IMR-90 (cell line): ENCODE measurements at regions not wholly inside any gene's neighbourhood (a gene's known extent, or its start where the extent isn't known, plus 50 kb on each side); places are given as distances from the start of the nearest gene placed in this dataset.

ENCODE experiments used
- ATAC-seq: fragments of 200-7000 bp; cut with Tn5 transposase; 2 replicates; pipeline ENCODE4 v1.9.1; 2020; ENCODE audit warnings: low read depth, mild to moderate bottlenecking, moderate library complexity
- BruUV-seq: library from RNA; stranded (reverse); fragments of 400-500 nt; replicated peaks from 2 replicates; lab custom pipeline; 2021; lab: Mats Ljungman, UMichigan
- CTCF ChIA-PET: fragments of 300-600 bp; formaldehyde crosslinking; extraction: SDS; loops from one replicate; lab custom pipeline; 2021; ENCODE audit warnings: antibody characterized with exemption; lab: Yijun Ruan, JAX
- POLR2A ChIA-PET: fragments of 300-600 bp; sonication (Branson Sonifier 250); formaldehyde crosslinking; loops from one replicate; lab custom pipeline; 2022; ENCODE audit warnings: antibody characterized with exemption; ENCODE audit not compliant: unreplicated experiment; lab: Charles Lee
- DNase-seq: peaks from one replicate; pipeline ENCODE4 v3.0.0; 2013
- H2AFZ ChIP-seq: replicated peaks from 2 replicates; pipeline ENCODE3; 2013; ENCODE audit warnings: low read length, mild to moderate bottlenecking; ENCODE audit not compliant: poor library complexity
- H2AK5ac ChIP-seq: 2 replicates; pipeline ENCODE4 v1.6.1; 2013; ENCODE audit warnings: low read depth, low read length, inconsistent platforms
- H2AK9ac ChIP-seq: replicated peaks from 2 replicates; pipeline ENCODE3; 2013; ENCODE audit warnings: mild to moderate bottlenecking, low read depth, low read length, moderate library complexity; ENCODE audit not compliant: poor library complexity
- H2BK120ac ChIP-seq: 2 replicates; pipeline ENCODE4 v1.6.1; 2013; ENCODE audit warnings: low read depth, low read length, inconsistent platforms
- H2BK15ac ChIP-seq: 3 replicates; pipeline ENCODE4 v1.6.1; 2013; ENCODE audit warnings: low read depth, low read length, inconsistent platforms
- H2BK20ac ChIP-seq: 2 replicates; pipeline ENCODE4 v1.6.1; 2013; ENCODE audit warnings: low read depth, mild to moderate bottlenecking, inconsistent platforms, low read length, moderate library complexity
- H2BK5ac ChIP-seq: 2 replicates; pipeline ENCODE4 v1.6.1; 2013; ENCODE audit warnings: mild to moderate bottlenecking, low read depth, low read length, inconsistent platforms; ENCODE audit not compliant: poor library complexity, severe bottlenecking
- H3K14ac ChIP-seq: replicated peaks from 2 replicates; pipeline ENCODE4 v1.6.1; 2013; ENCODE audit warnings: low read depth, low read length, inconsistent platforms
- H3K18ac ChIP-seq: 2 replicates; pipeline ENCODE4 v1.6.1; 2013; ENCODE audit warnings: low read depth, low read length, control low read depth
- H3K23ac ChIP-seq: 2 replicates; pipeline ENCODE4 v1.6.1; 2013; ENCODE audit warnings: low read depth, low read length, inconsistent platforms
- H3K27ac ChIP-seq: 2 replicates; pipeline ENCODE4 v1.5.1; 2013; ENCODE audit warnings: mild to moderate bottlenecking, control low read depth, low read length; ENCODE audit not compliant: insufficient read depth
- H3K27me3 ChIP-seq: 2 replicates; pipeline ENCODE4 v1.6.1; 2013; ENCODE audit warnings: low read length; ENCODE audit not compliant: control insufficient read depth, insufficient read depth
- H3K36me3 ChIP-seq: 2 replicates; pipeline ENCODE4 v1.6.1; 2013; ENCODE audit warnings: low read length, mixed read lengths; ENCODE audit not compliant: control insufficient read depth, insufficient read depth
- H3K4ac ChIP-seq: 2 replicates; pipeline ENCODE4 v1.6.1; 2013; ENCODE audit warnings: low read depth, low read length, inconsistent platforms
- H3K4me1 ChIP-seq: 2 replicates; pipeline ENCODE4 v1.6.1; 2013; ENCODE audit warnings: low read length, mixed read lengths; ENCODE audit not compliant: control insufficient read depth, insufficient read depth
- H3K4me2 ChIP-seq: 2 replicates; pipeline ENCODE4 v1.6.1; 2013; ENCODE audit warnings: low read depth, mild to moderate bottlenecking, control low read depth, low read length, moderate library complexity
- H3K4me3 ChIP-seq: 2 replicates; pipeline ENCODE4 v1.5.1; 2013; ENCODE audit warnings: low read depth, mild to moderate bottlenecking, control low read depth, low read length, moderate library complexity; ENCODE audit not compliant: insufficient read depth
- H3K56ac ChIP-seq: 2 replicates; pipeline ENCODE4 v1.6.1; 2013; ENCODE audit warnings: low read length, inconsistent platforms; ENCODE audit not compliant: insufficient read depth; ENCODE audit errors: extremely low read depth
- H3K79me1 ChIP-seq, 2 experiments: 2 replicates each; pipeline ENCODE4 v1.6.1; 2013; ENCODE audit warnings: low read length in 2 of 2, inconsistent platforms in 1 of 2, low read depth in 1 of 2
- H3K9ac ChIP-seq: 2 replicates; pipeline ENCODE4 v1.6.1; 2013; ENCODE audit warnings: low read depth, low read length, control low read depth
- H3K9me1 ChIP-seq: 2 replicates; pipeline ENCODE4 v1.6.1; 2013; ENCODE audit warnings: low read length, inconsistent platforms; ENCODE audit not compliant: insufficient read depth
- H3K9me3 ChIP-seq: 2 replicates; pipeline ENCODE4 v1.6.1; 2013; ENCODE audit warnings: low read length; ENCODE audit not compliant: control insufficient read depth, insufficient read depth
- H4K20me1 ChIP-seq: 2 replicates; pipeline ENCODE4 v1.6.1; 2013; ENCODE audit warnings: low read length, inconsistent platforms; ENCODE audit not compliant: insufficient read depth
- H4K5ac ChIP-seq: 2 replicates; pipeline ENCODE4 v1.6.1; 2013; ENCODE audit warnings: mild to moderate bottlenecking, low read depth, low read length, control low read depth
- H4K8ac ChIP-seq, 2 experiments: 2 replicates each; pipeline ENCODE4 v1.6.1; 2013; ENCODE audit warnings: low read depth in 2 of 2, low read length in 2 of 2, control low read depth in 1 of 2, inconsistent platforms in 1 of 2
- H4K91ac ChIP-seq: 2 replicates; pipeline ENCODE4 v1.6.1; 2013; ENCODE audit warnings: low read depth, low read length, inconsistent platforms; ENCODE audit not compliant: insufficient read depth
- BHLHE40 ChIP-seq: fragments of 150-350 bp; IDR thresholded peaks from 2 replicates; pipeline ENCODE4 v1.6.1; 2016; ENCODE audit warnings: mild to moderate bottlenecking, low read depth, low read length
- CEBPB ChIP-seq: IDR thresholded peaks from 2 replicates; pipeline ENCODE4 v1.6.1; 2012; ENCODE audit warnings: low read depth, low read length, improper control_type of control experiment
- CHD1 ChIP-seq: IDR thresholded peaks from 2 replicates; pipeline ENCODE4 v1.6.1; 2012; ENCODE audit warnings: low read depth, low read length, improper control_type of control experiment
- CTCF ChIP-seq: conservative IDR thresholded peaks from 2 replicates; pipeline ENCODE4 v1.5.1; 2012; ENCODE audit warnings: mild to moderate bottlenecking, low read depth, low read length, improper control_type of control experiment
- FOS ChIP-seq: fragments of 150-350 bp; IDR thresholded peaks from 2 replicates; pipeline ENCODE4 v1.6.1; 2016; ENCODE audit warnings: low read depth, low read length
- MAZ ChIP-seq: IDR thresholded peaks from 2 replicates; pipeline ENCODE4 v1.6.1; 2012; ENCODE audit warnings: low read depth, mild to moderate bottlenecking, low read length, improper control_type of control experiment, moderate library complexity, borderline replicate concordance
- MXI1 ChIP-seq: IDR thresholded peaks from 2 replicates; pipeline ENCODE4 v1.6.1; 2012; ENCODE audit warnings: low read depth, mild to moderate bottlenecking, low read length, moderate library complexity, borderline replicate concordance
- NFE2L2 ChIP-seq: fragments of 150-350 bp; IDR thresholded peaks from 2 replicates; pipeline ENCODE4 v1.6.1; 2016; ENCODE audit warnings: low read depth, mild to moderate bottlenecking, low read length
- POLR2A ChIP-seq: IDR thresholded peaks from 2 replicates; pipeline ENCODE4 v1.6.1; 2012; ENCODE audit warnings: mild to moderate bottlenecking, low read depth, low read length
- RAD21 ChIP-seq: IDR thresholded peaks from 2 replicates; pipeline ENCODE4 v1.6.1; 2012; ENCODE audit warnings: low read length, improper control_type of control experiment
- RCOR1 ChIP-seq: IDR thresholded peaks from 2 replicates; pipeline ENCODE4 v1.6.1; 2012; ENCODE audit warnings: mild to moderate bottlenecking, low read length, improper control_type of control experiment; ENCODE audit not compliant: insufficient replicate concordance
- RFX5 ChIP-seq: IDR thresholded peaks from 2 replicates; pipeline ENCODE4 v1.8.0; 2012; ENCODE audit warnings: low read depth, mild to moderate bottlenecking, low read length, moderate library complexity
- SMC3 ChIP-seq: fragments of 150-350 bp; IDR thresholded peaks from 2 replicates; pipeline ENCODE4 v1.6.1; 2016; ENCODE audit warnings: low read depth, mild to moderate bottlenecking, antibody characterized with exemption, low read length, moderate library complexity
- WGBS, 2 experiments: methylation state at CpG; one replicate each; pipeline versions ENCODE4 v1.1.5 to v1.1.7; 2013; ENCODE audit warnings: missing lambda C conversion rate in 2 of 2; ENCODE audit not compliant: insufficient read length in 1 of 2; ENCODE audit errors: extremely low coverage in 2 of 2; 5-methylcytosine and 5-hydroxymethylcytosine counted together
- dilution Hi-C: fragments of 300-500 bp; cut with HindIII; formaldehyde crosslinking; loops from one replicate; pipeline ENCODE4 v1.14.3; 2018; ENCODE audit warnings: low sequenced_read_pairs; ENCODE audit not compliant: unreplicated experiment
- in situ Hi-C: fragments of 300-500 bp; cut with MboI; formaldehyde crosslinking; loops from 3 replicates; pipeline ENCODE4 v1.14.3; 2019; ENCODE audit warnings: low sequenced_read_pairs, inconsistent platforms, mixed read lengths
- intact Hi-C: fragments of 100-400 bp; cut with micrococcal nuclease; formaldehyde crosslinking; loops from 2 replicates; pipeline ENCODE4 v1.10.0; 2022
- TF ChIP-seq, protein P1 (sequence below): fragments of 150-350 bp; IDR thresholded peaks from 2 replicates; pipeline ENCODE4 v1.6.1; 2016; ENCODE audit warnings: low read depth, mild to moderate bottlenecking, low read length, moderate library complexity, borderline replicate concordance
- TF ChIP-seq, protein P2 (sequence below): fragments of 150-350 bp; IDR thresholded peaks from 2 replicates; pipeline ENCODE4 v1.6.1; 2017; ENCODE audit warnings: mild to moderate bottlenecking, antibody characterized with exemption, low read length, low read depth

- Histone ChIP-seq H3K23ac (no peak overlapping the region), H4K8ac (no peak overlapping the region), H2BK15ac (no peak overlapping the region), H3K27ac (no peak overlapping the region), H3K4me1 (peaks cover 2% of the 10 kb centered on the region; the same call in 1 of the 2 replicates), H3K14ac (no peak overlapping the region), H2AK9ac (no peak overlapping the region), H3K79me1 (no peaks in the 10 kb centered on the region), H3K9me3 (no peaks in the 10 kb centered on the region), H2BK120ac (no peak overlapping the region), H2AFZ (no peak overlapping the region), H2BK5ac (no peak overlapping the region), H4K20me1 (no peaks in the 10 kb centered on the region), H3K9ac (no peak overlapping the region), H3K4me3 (no peak overlapping the region), H3K4ac (no peak overlapping the region), H2BK20ac (no peak overlapping the region), H3K27me3 (no peaks in the 10 kb centered on the region), H3K9me1 (no peaks in the 10 kb centered on the region), H4K5ac (no peak overlapping the region), H3K18ac (no peak overlapping the region), H3K36me3 (no peaks in the 10 kb centered on the region), H4K91ac (no peak overlapping the region), H2AK5ac (no peak overlapping the region), H3K56ac (no peak overlapping the region), H3K4me2 (no peak overlapping the region)
- DNase-seq (no peak), ATAC-seq (no peak)
- in situ Hi-C loops (no loop called here), dilution Hi-C loops (no loop called here), intact Hi-C loops (no loop called here)
- no peak for TF ChIP-seq RFX5
- TF ChIP-seq CEBPB, result no peak
- TF ChIP-seq, protein P1, sequence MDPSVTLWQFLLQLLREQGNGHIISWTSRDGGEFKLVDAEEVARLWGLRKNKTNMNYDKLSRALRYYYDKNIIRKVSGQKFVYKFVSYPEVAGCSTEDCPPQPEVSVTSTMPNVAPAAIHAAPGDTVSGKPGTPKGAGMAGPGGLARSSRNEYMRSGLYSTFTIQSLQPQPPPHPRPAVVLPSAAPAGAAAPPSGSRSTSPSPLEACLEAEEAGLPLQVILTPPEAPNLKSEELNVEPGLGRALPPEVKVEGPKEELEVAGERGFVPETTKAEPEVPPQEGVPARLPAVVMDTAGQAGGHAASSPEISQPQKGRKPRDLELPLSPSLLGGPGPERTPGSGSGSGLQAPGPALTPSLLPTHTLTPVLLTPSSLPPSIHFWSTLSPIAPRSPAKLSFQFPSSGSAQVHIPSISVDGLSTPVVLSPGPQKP, result no peak
- no peak for TF ChIP-seq SMC3
- TF ChIP-seq FOS, result no peak
- TF ChIP-seq POLR2A, result no peak
- no peak for TF ChIP-seq CTCF
- TF ChIP-seq RAD21, result no peak
- TF ChIP-seq RCOR1, result no peak
- no peak for TF ChIP-seq MAZ
- no peak for TF ChIP-seq CHD1
- no peak for TF ChIP-seq NFE2L2
- TF ChIP-seq BHLHE40, result no peak
- no peak for TF ChIP-seq MXI1
- TF ChIP-seq, protein P2, sequence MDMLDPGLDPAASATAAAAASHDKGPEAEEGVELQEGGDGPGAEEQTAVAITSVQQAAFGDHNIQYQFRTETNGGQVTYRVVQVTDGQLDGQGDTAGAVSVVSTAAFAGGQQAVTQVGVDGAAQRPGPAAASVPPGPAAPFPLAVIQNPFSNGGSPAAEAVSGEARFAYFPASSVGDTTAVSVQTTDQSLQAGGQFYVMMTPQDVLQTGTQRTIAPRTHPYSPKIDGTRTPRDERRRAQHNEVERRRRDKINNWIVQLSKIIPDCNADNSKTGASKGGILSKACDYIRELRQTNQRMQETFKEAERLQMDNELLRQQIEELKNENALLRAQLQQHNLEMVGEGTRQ, result no peak
- WGBS, 2 experiments, result no CpG with 5 or more reads among the region's 2 CpGs
- ChIA-PET CTCF (interaction anchor here (0.6 to 0.7 kb wide), 2 partner anchors 70 to 166 kb away, joined by 4 to 5 read pairs; no protein-coding TSS in a partner anchor), POLR2A (no interaction called here)
- BruUV-seq, result no TSS peak
Measured at GRCh38 chr3:176074096-176074495, 1123.2 kb downstream of the TBL1XR1 start.
